HFF-Myc (cell line): ENCODE measurements at regions not wholly inside any gene's neighbourhood (a gene's known extent, or its start where the extent isn't known, plus 50 kb on each side); places are given as distances from the start of the nearest gene placed in this dataset.

Experiments used
- DNase-seq: peaks from one replicate; pipeline ENCODE4 v3.0.0-alpha.2; 2011; ENCODE audit warnings: low read depth; ENCODE audit errors: extremely low read depth
- H3K4me3 ChIP-seq: replicated peaks from 2 replicates; pipeline ENCODE4 v1.5.1; 2011; ENCODE audit warnings: low read depth, mild to moderate bottlenecking, control low read depth, low read length
- CTCF ChIP-seq: IDR thresholded peaks from 2 replicates; pipeline ENCODE4 v1.5.1; 2012; ENCODE audit warnings: mild to moderate bottlenecking, low read depth, low read length, control low read depth; ENCODE audit errors: missing control alignments

- DNase-seq = no peak
- no peak for TF ChIP-seq CTCF
- no peak overlapping the region for H3K4me3 ChIP-seq
These were observed 221.3 kb upstream of the TCERG1L start for GRCh38 chr10:131532745-131533341.

GRCh38 chr10:131533846-131534526 lies 222.5 kb upstream of the TCERG1L start:
- no peak overlapping the region for H3K4me3 ChIP-seq
- no peak for TF ChIP-seq CTCF
- no peak for DNase-seq

GRCh38 chr10:131534836-131535235 lies 223.3 kb upstream of the TCERG1L start:
- H3K4me3 ChIP-seq = no peak overlapping the region
- DNase-seq = no peak
- TF ChIP-seq CTCF = no peak

- no peak for TF ChIP-seq CTCF
- DNase-seq = no peak
- H3K4me3 ChIP-seq = no peak overlapping the region
These were observed 225.2 kb upstream of the TCERG1L start for GRCh38 chr10:131536676-131537075.

GRCh38 chr10:131537281-131537680 lies 225.8 kb upstream of the TCERG1L start:
- TF ChIP-seq CTCF = no peak
- no peak overlapping the region for H3K4me3 ChIP-seq
- DNase-seq = no peak

- no peak for DNase-seq
- TF ChIP-seq CTCF = no peak
- no peak overlapping the region for H3K4me3 ChIP-seq
These were observed 233.0 kb upstream of the TCERG1L start for GRCh38 chr10:131544495-131544894.
